Liver (tissue), 8 donors: ENCODE measurements at regions not wholly inside any gene's neighbourhood (a gene's known extent, or its start where the extent isn't known, plus 50 kb on each side); places are given as distances from the start of the nearest gene placed in this dataset.

Experiments used
- DNase-seq: peaks from one replicate; pipeline ENCODE4 v3.0.0-alpha.2; 2017; ENCODE audit warnings: low spot score
- H3K27ac ChIP-seq, 2 donors: one replicate each; pipeline ENCODE4 v1.7.0; 2013; ENCODE audit warnings: inconsistent platforms in 2 of 2, low read length in 2 of 2, control low read depth in 1 of 2, low read depth in 1 of 2, mild to moderate bottlenecking in 1 of 2
- H3K27me3 ChIP-seq, 4 donors: one replicate each; pipeline versions ENCODE4 v1.6.1 to v1.7.0; 2013; ENCODE audit warnings: low read length in 3 of 4, inconsistent platforms in 1 of 4, mild to moderate bottlenecking in 1 of 4, moderate library complexity in 1 of 4; ENCODE audit not compliant: control insufficient read depth in 4 of 4, insufficient read depth in 4 of 4
- H3K36me3 ChIP-seq, 4 donors: one replicate each; pipeline versions ENCODE4 v1.6.1 to v1.7.0; 2013; ENCODE audit warnings: low read length in 3 of 4, mild to moderate bottlenecking in 3 of 4, low read depth in 1 of 4, moderate library complexity in 1 of 4; ENCODE audit not compliant: control insufficient read depth in 4 of 4, insufficient read depth in 3 of 4
- H3K4me1 ChIP-seq, 4 donors: one replicate each; pipeline versions ENCODE4 v1.6.1 to v1.7.0; 2013; ENCODE audit warnings: low read length in 3 of 4, mild to moderate bottlenecking in 3 of 4, moderate library complexity in 1 of 4; ENCODE audit not compliant: control insufficient read depth in 4 of 4, insufficient read depth in 4 of 4
- H3K4me3 ChIP-seq, 3 donors: one replicate each; pipeline versions ENCODE4 v1.6.1 to v1.7.0; 2013; ENCODE audit warnings: low read length in 3 of 3, control low read depth in 1 of 3, low read depth in 1 of 3, mild to moderate bottlenecking in 1 of 3
- H3K9ac ChIP-seq, 2 donors: one replicate each; pipeline ENCODE4 v1.7.0; 2013; ENCODE audit warnings: low read length in 2 of 2, mild to moderate bottlenecking in 2 of 2, moderate library complexity in 2 of 2, control low read depth in 1 of 2, low read depth in 1 of 2
- H3K9me3 ChIP-seq, 4 donors: one replicate each; pipeline versions ENCODE4 v1.6.1 to v1.7.0; 2013; ENCODE audit warnings: low read length in 3 of 4; ENCODE audit not compliant: control insufficient read depth in 4 of 4
- ATF3 ChIP-seq: IDR thresholded peaks from 2 replicates; pipeline ENCODE4 v1.6.1; 2016; ENCODE audit warnings: antibody characterized with exemption
- EGR1 ChIP-seq, 2 donors: IDR thresholded peaks; 2 replicates each; pipeline ENCODE4 v1.6.1; 2016 to 2018; ENCODE audit warnings: antibody characterized with exemption in 2 of 2, low read depth in 2 of 2
- FOXA1 ChIP-seq: IDR thresholded peaks from 2 replicates; pipeline ENCODE4 v1.6.1; 2016; ENCODE audit warnings: antibody characterized with exemption
- FOXA2 ChIP-seq: IDR thresholded peaks from 2 replicates; pipeline ENCODE4 v1.6.1; 2016; ENCODE audit warnings: antibody characterized with exemption
- GABPA ChIP-seq, 2 donors: IDR thresholded peaks in 1 of 2; conservative IDR thresholded peaks in 1 of 2; 2 replicates each; pipeline ENCODE4 v1.6.1; 2016; ENCODE audit warnings: antibody characterized with exemption in 2 of 2, mild to moderate bottlenecking in 1 of 2, moderate library complexity in 1 of 2
- HNF4A ChIP-seq, 2 donors: conservative IDR thresholded peaks; 2 replicates each; pipeline ENCODE4 v1.6.1; 2016; ENCODE audit warnings: antibody characterized with exemption in 2 of 2, mild to moderate bottlenecking in 2 of 2
- HNF4G ChIP-seq: IDR thresholded peaks from 2 replicates; pipeline ENCODE4 v1.6.1; 2016; ENCODE audit warnings: antibody characterized with exemption
- JUND ChIP-seq, 2 donors: IDR thresholded peaks; 2 replicates each; pipeline ENCODE4 v1.6.1; 2016; ENCODE audit warnings: antibody characterized with exemption in 2 of 2
- MAX ChIP-seq: IDR thresholded peaks from 2 replicates; pipeline ENCODE4 v1.6.1; 2016; ENCODE audit warnings: antibody characterized with exemption
- RAD21 ChIP-seq, 2 donors: IDR thresholded peaks; 2 replicates each; pipeline ENCODE4 v1.6.1; 2016; ENCODE audit warnings: antibody characterized with exemption in 2 of 2, mild to moderate bottlenecking in 2 of 2
- REST ChIP-seq: IDR thresholded peaks from 2 replicates; pipeline ENCODE4 v1.6.1; 2016; ENCODE audit warnings: antibody characterized with exemption, mild to moderate bottlenecking
- SP1 ChIP-seq: IDR thresholded peaks from 2 replicates; pipeline ENCODE4 v1.6.1; 2018; ENCODE audit warnings: antibody characterized with exemption, mild to moderate bottlenecking
- TAF1 ChIP-seq: conservative IDR thresholded peaks from 2 replicates; pipeline ENCODE4 v1.6.1; 2016; ENCODE audit warnings: antibody characterized with exemption, mild to moderate bottlenecking
- YY1 ChIP-seq: IDR thresholded peaks from 2 replicates; pipeline ENCODE4 v1.6.1; 2016; ENCODE audit warnings: antibody characterized with exemption, mild to moderate bottlenecking
- ZBTB33 ChIP-seq: IDR thresholded peaks from 2 replicates; pipeline ENCODE4 v1.6.1; 2016; ENCODE audit warnings: antibody characterized with exemption
- WGBS: extraction: QIAGEN DNeasy Blood & Tissue Kit; methylation state at CpG from one replicate; pipeline ENCODE4 v1.1.7; 2013; 5-methylcytosine and 5-hydroxymethylcytosine counted together
- TF ChIP-seq, protein P1 (sequence below): fragments of 150-350 bp; IDR thresholded peaks from 2 replicates; pipeline ENCODE4 v1.5.1; 2017; ENCODE audit warnings: improper control_type of control experiment, low read depth, low read length; ENCODE audit not compliant: missing input control
- donor health status: healthy.
- donor health status: healthy.
- donor health status: healthy.
- donor health status: healthy.
- donor health status: healthy.

DNA sequence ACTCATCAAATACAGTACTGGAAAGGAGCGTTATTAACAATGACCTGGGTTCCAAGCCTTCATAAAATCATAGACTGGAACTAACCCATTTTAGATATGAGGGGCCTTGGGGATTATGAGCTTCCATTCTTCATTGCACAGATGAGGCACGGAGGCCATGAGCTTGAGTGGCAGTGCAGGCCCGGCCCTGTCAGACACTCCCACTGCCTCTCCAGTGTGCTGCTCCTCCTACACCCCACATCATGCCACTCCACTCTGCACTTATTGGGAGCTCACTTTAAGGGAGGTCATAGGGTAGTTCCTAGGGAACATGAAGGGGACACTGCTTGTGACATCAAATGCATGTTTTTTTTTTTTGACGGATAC, 77.9 kb downstream of the TSN start:
- H3K9me3 ChIP-seq: no peaks in the 10 kb centered on the region
- H3K27ac ChIP-seq: no peak overlapping the region
- no peak overlapping the region for H3K9ac ChIP-seq
- WGBS: 72% methylated on average over 4 of the region's 4 CpGs
- no peaks in the 10 kb centered on the region for H3K4me1 ChIP-seq
- peaks cover 0 to 9% (median 0%) of the 10 kb centered on the region in 4 donors for H3K27me3 ChIP-seq
- H3K36me3 ChIP-seq: no peaks in the 10 kb centered on the region
- no peak for DNase-seq
- TF ChIP-seq REST (no peak), JUND (IDR thresholded peaks at IDR 0.05) (no peak)
- no peak overlapping the region for H3K4me3 ChIP-seq

DNA sequence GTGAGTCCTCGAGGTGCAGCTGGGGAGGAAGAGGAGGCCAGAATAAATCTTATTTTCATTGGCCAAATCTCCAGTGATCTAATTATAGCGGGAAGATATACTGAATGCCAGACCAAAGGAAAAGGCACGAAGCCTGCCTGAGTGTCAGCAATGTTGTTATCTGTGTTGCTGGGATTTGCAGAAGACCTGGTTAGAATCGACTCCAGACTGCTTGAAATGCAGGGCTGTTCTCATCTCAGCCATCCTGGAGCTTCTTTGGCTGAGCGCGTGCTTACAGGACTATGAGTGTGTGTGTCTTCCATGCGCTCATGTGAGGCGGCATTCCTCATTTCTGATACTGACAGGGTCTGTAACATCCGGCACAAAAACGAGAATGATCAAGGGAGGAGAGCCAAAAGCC, 81.2 kb downstream of the TSN start:
- Histone ChIP-seq H3K27me3 (peaks cover 0 to 9% (median 0%) of the 10 kb centered on the region in 4 donors), H3K9me3 (no peaks in the 10 kb centered on the region), H3K36me3 (no peaks in the 10 kb centered on the region), H3K4me1 (no peaks in the 10 kb centered on the region), H3K4me3 (no peak overlapping the region), H3K27ac (no peak overlapping the region), H3K9ac (no peak overlapping the region)
- no peak for DNase-seq
- 55% methylated on average over 10 of the region's 10 CpGs for WGBS
- no peak for TF ChIP-seq TAF1
- no peak for TF ChIP-seq MAX
- TF ChIP-seq ATF3: no peak
- TF ChIP-seq, protein P1, sequence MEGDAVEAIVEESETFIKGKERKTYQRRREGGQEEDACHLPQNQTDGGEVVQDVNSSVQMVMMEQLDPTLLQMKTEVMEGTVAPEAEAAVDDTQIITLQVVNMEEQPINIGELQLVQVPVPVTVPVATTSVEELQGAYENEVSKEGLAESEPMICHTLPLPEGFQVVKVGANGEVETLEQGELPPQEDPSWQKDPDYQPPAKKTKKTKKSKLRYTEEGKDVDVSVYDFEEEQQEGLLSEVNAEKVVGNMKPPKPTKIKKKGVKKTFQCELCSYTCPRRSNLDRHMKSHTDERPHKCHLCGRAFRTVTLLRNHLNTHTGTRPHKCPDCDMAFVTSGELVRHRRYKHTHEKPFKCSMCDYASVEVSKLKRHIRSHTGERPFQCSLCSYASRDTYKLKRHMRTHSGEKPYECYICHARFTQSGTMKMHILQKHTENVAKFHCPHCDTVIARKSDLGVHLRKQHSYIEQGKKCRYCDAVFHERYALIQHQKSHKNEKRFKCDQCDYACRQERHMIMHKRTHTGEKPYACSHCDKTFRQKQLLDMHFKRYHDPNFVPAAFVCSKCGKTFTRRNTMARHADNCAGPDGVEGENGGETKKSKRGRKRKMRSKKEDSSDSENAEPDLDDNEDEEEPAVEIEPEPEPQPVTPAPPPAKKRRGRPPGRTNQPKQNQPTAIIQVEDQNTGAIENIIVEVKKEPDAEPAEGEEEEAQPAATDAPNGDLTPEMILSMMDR: no peak
- TF ChIP-seq EGR1 (IDR thresholded peaks at IDR 0.05; ENCODE audit: low read depth in 2 of 2): no peak
- no peak for TF ChIP-seq RAD21 (IDR thresholded peaks at IDR 0.05)
- no peak for TF ChIP-seq FOXA2
- TF ChIP-seq ZBTB33: no peak
- no peak for TF ChIP-seq HNF4G
- TF ChIP-seq FOXA1: no peak
- TF ChIP-seq YY1: no peak
- TF ChIP-seq GABPA (IDR thresholded peaks at IDR 0.05 in 1 of 2, conservative IDR thresholded peaks at IDR 0.05 in 1 of 2): no peak
- TF ChIP-seq HNF4A (conservative IDR thresholded peaks at IDR 0.05): no peak
- no peak for TF ChIP-seq JUND (IDR thresholded peaks at IDR 0.05)
- TF ChIP-seq SP1: no peak
